ENCODE measurements at regions not wholly inside any gene's neighbourhood (a gene's known extent, or its start where the extent isn't known, plus 50 kb on each side); places are given as distances from the start of the nearest gene placed in this dataset.

DNA sequence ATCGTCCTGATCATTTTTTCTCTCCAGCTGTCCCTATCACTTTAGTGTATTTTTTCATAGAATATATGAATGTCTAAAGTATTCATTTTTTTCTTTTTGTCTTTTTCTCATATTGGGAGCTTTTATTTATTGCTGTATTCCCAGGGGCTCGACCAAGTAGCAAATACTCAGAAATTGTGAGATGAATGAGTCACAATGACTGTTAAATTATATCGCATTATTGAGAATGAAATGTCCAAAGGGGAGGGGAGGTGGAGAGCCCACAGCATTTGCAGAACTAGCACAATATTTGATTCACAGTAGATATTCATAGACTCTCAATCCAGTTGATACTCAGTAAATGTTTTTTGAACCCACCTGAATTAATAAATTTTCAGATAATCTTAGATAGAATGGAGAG, 543.6 kb upstream of the FAM241A start:
- TF ChIP-seq CTCF (conservative IDR thresholded peaks at IDR 0.05; ENCODE audit: low read length) (no peak), EZH2phosphoT487 (IDR thresholded peaks at IDR 0.05; ENCODE audit: borderline replicate concordance, low read depth, low read length) (no peak)

All from OCI-LY7 (cell line).